NCI-H1048 (cell line): ENCODE measurements at regions not wholly inside any gene's neighbourhood (a gene's known extent, or its start where the extent isn't known, plus 50 kb on each side); places are given as distances from the start of the nearest gene placed in this dataset.
"Not testable (repeated sequence)": the region's sequence is repeated elsewhere in the genome, so short reads cannot be mapped to it uniquely, and the experiment has no call there.

ENCODE experiments used
- DNase-seq: peaks from one replicate; lab custom pipeline; 2025; lab: John Stamatoyannopoulos, UW

- DNase-seq: peak; percentile 27
Measured at GRCh38 chr6:28838634-28839442, 84.9 kb downstream of the TRIM27 start.

DNA sequence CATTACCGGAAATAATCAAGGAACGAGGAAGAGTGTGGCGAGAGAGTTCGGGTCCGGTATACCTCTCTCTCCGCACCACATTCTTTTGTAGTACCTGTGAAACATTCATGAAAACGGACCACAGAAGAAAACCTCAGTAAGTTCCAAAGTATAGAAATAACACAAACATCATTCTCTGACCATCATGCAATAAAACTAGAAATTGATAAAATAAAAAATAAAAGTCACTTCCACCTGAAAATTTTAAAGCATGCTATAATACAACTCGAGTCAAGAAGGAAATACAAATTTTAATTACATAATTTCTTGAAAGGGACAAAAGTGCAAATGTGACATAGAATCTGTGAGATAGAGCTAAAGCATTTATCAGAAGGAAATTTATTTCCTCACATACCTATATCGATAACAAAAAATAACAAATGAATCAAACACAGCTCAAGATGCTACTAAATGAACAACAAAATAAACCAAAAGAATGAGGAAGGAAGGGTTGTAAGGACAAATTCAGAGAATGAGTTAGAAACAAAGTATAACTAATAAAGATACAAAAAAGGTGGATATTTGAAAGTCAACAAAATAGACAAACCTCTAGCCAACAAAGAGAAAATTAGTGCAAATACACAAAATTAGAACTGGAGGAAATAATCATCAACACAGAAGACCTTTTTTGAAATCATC lies 84.2 kb downstream of the TRIM27 start:
- DNase-seq: no peak

DNA sequence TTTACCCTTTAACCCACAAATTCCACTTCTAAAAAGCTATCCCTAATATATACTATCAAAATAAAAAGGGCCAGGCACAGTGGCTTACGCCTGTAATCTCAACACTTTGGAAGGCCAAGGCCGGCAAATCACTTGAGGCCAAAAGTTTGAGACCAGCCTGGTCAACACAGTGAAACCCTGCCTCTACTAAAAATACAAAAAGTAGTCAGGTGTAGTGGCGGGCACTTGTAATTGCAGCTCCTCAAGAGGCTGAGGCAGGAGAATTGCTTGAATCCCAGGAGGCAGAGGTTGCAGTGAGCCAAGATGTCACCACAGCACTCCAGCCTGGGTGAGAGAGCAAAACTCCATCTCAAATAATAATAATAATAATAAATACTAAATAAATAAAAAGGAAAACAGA lies 82.5 kb downstream of the TRIM27 start:
- no peak for DNase-seq

- not testable (repeated sequence) for DNase-seq
Measured at GRCh38 chr6:28848756-28849155, 75.0 kb downstream of the TRIM27 start.
